DOHH2 (cell line): ENCODE measurements at regions not wholly inside any gene's neighbourhood (a gene's known extent, or its start where the extent isn't known, plus 50 kb on each side); places are given as distances from the start of the nearest gene placed in this dataset.

ENCODE experiments used
- CTCF ChIP-seq: fragments of 200-600 bp; sonication (generic); IDR thresholded peaks from one replicate; pipeline ENCODE4 v1.5.1; 2014; ENCODE audit warnings: antibody characterized with exemption, mild to moderate bottlenecking, low read depth, low read length; ENCODE audit not compliant: poor library complexity, severe bottlenecking
- EZH2phosphoT487 ChIP-seq: fragments of 200-600 bp; sonication (generic); IDR thresholded peaks from 2 replicates; pipeline ENCODE4 v1.6.1; 2017; ENCODE audit warnings: borderline replicate concordance, mild to moderate bottlenecking, antibody characterized with exemption, low read length, moderate library complexity, mixed read lengths

- no peak for TF ChIP-seq CTCF
- TF ChIP-seq EZH2phosphoT487 = no peak
These were observed 93.6 kb upstream of the ANKRD55 start for GRCh38 chr5:56326770-56327169.
